HEK293 (cell line): ENCODE measurements at regions not wholly inside any gene's neighbourhood (a gene's known extent, or its start where the extent isn't known, plus 50 kb on each side); places are given as distances from the start of the nearest gene placed in this dataset.

ENCODE experiments used
- CTCF ChIA-PET: fragments of 350-600 bp; formaldehyde crosslinking; extraction: SDS; loops from one replicate; lab custom pipeline; 2021; ENCODE audit warnings: antibody characterized with exemption; lab: Yijun Ruan, JAX
- POLR2A ChIA-PET: fragments of 300-600 bp; formaldehyde crosslinking; extraction: SDS; loops from one replicate; lab custom pipeline; 2020; ENCODE audit warnings: antibody characterized with exemption, inconsistent platforms; lab: Yijun Ruan, JAX
- H3K27ac ChIP-seq: fragments of 200-500 bp; sonication (Bioruptor generic); 2 replicates; pipeline ENCODE4 v1.5.1; 2014; ENCODE audit warnings: low read depth, low read length, control low read depth, inconsistent platforms; ENCODE audit errors: extremely low read depth
- H3K36me3 ChIP-seq, 2 experiments: fragments of 200-500 bp in 1 of 2; sonication (Bioruptor generic) in 1 of 2; 1 replicate in 1 of 2; 2 replicates in 1 of 2; pipeline ENCODE4 v1.5.1; 2014 to 2017; ENCODE audit warnings: inconsistent platforms in 2 of 2, low read length in 2 of 2; ENCODE audit not compliant: control insufficient read depth in 2 of 2, insufficient read depth in 1 of 2
- H3K4me1 ChIP-seq: fragments of 200-500 bp; sonication (Bioruptor generic); 2 replicates; pipeline ENCODE4 v1.5.1; 2014; ENCODE audit warnings: mild to moderate bottlenecking, low read length, inconsistent platforms; ENCODE audit not compliant: control insufficient read depth, insufficient read depth
- H3K4me3 ChIP-seq: 2 replicates; pipeline ENCODE4 v1.5.1; 2011; ENCODE audit warnings: low read depth, mild to moderate bottlenecking, control low read depth, low read length, moderate library complexity
- H3K9me3 ChIP-seq: fragments of 200-500 bp; sonication (Bioruptor generic); 2 replicates; pipeline ENCODE4 v1.5.1; 2014; ENCODE audit warnings: low read depth, low read length, inconsistent platforms; ENCODE audit not compliant: control insufficient read depth, insufficient read depth
- IKZF3 ChIP-seq: fragments of 450-650 bp; IDR thresholded peaks from 2 replicates; pipeline ENCODE4 v1.5.0; 2018; ENCODE audit warnings: missing biosample characterization, mild to moderate bottlenecking, missing genetic modification characterization, moderate library complexity
- KLF10 ChIP-seq: fragments of 450-650 bp; IDR thresholded peaks from 2 replicates; pipeline ENCODE4 v1.5.1; 2018; ENCODE audit warnings: missing biosample characterization, mild to moderate bottlenecking, missing genetic modification characterization
- MEIS1 ChIP-seq: sonication (generic); formaldehyde crosslinking; IDR thresholded peaks from 2 replicates; pipeline ENCODE4 v1.8.1; 2022; ENCODE audit warnings: missing genetic modification reagents, mild to moderate bottlenecking, borderline replicate concordance
- MZF1 ChIP-seq: fragments of 450-650 bp; formaldehyde crosslinking; IDR thresholded peaks from 2 replicates; pipeline ENCODE4 v1.5.1; 2017; ENCODE audit warnings: missing biosample characterization, missing genetic modification characterization, borderline replicate concordance
- SCRT2 ChIP-seq: fragments of 450-650 bp; formaldehyde crosslinking; IDR thresholded peaks from 2 replicates; pipeline ENCODE4 v1.5.1; 2016; ENCODE audit warnings: missing biosample characterization, missing genetic modification characterization
- TCF7L2 ChIP-seq: IDR thresholded peaks from 2 replicates; pipeline ENCODE4 v1.6.1; 2011; ENCODE audit warnings: low read depth, mild to moderate bottlenecking, inconsistent platforms, low read length, moderate library complexity, borderline replicate concordance
- ZNF10 ChIP-seq: fragments of 450-650 bp; formaldehyde crosslinking; IDR thresholded peaks from 2 replicates; pipeline ENCODE4 v1.5.1; 2017; ENCODE audit warnings: missing biosample characterization, missing genetic modification characterization
- ZNF2 ChIP-seq: fragments of 450-650 bp; formaldehyde crosslinking; IDR thresholded peaks from 2 replicates; pipeline ENCODE4 v1.5.1; 2016; ENCODE audit warnings: missing biosample characterization, missing genetic modification characterization
- ZNF202 ChIP-seq: fragments of 450-650 bp; formaldehyde crosslinking; IDR thresholded peaks from 2 replicates; pipeline ENCODE4 v1.5.1; 2016; ENCODE audit warnings: missing biosample characterization, missing genetic modification characterization, borderline replicate concordance
- ZNF24 ChIP-seq: fragments of 450-650 bp; formaldehyde crosslinking; IDR thresholded peaks from 2 replicates; pipeline ENCODE4 v1.5.1; 2016; ENCODE audit warnings: missing biosample characterization, missing genetic modification characterization
- ZNF501 ChIP-seq: fragments of 450-650 bp; formaldehyde crosslinking; IDR thresholded peaks from 2 replicates; pipeline ENCODE4 v1.5.1; 2016; ENCODE audit warnings: missing biosample characterization, missing genetic modification characterization
- ZNF560 ChIP-seq: fragments of 450-650 bp; formaldehyde crosslinking; IDR thresholded peaks from 2 replicates; pipeline ENCODE4 v1.5.1; 2017; ENCODE audit warnings: missing biosample characterization, missing genetic modification characterization, borderline replicate concordance
- ZNF701 ChIP-seq: fragments of 450-650 bp; formaldehyde crosslinking; IDR thresholded peaks from 2 replicates; pipeline ENCODE4 v1.5.1; 2016; ENCODE audit warnings: missing biosample characterization, missing genetic modification characterization
- ZNF768 ChIP-seq: fragments of 450-650 bp; formaldehyde crosslinking; IDR thresholded peaks from 2 replicates; pipeline ENCODE4 v1.5.1; 2018; ENCODE audit warnings: missing biosample characterization, mild to moderate bottlenecking, missing genetic modification characterization
- ZNF777 ChIP-seq: fragments of 450-650 bp; formaldehyde crosslinking; IDR thresholded peaks from 2 replicates; pipeline ENCODE4 v1.5.1; 2017; ENCODE audit warnings: missing biosample characterization, missing genetic modification characterization, borderline replicate concordance
- ZNF791 ChIP-seq: fragments of 450-650 bp; formaldehyde crosslinking; IDR thresholded peaks from 2 replicates; pipeline ENCODE4 v1.5.1; 2016; ENCODE audit warnings: missing biosample characterization, missing genetic modification characterization
- ZSCAN30 ChIP-seq: fragments of 450-650 bp; IDR thresholded peaks from 2 replicates; pipeline ENCODE4 v1.5.1; 2018; ENCODE audit warnings: missing biosample characterization, mild to moderate bottlenecking, missing genetic modification characterization, moderate library complexity
- TF ChIP-seq, protein P1 (sequence below): fragments of 450-650 bp; formaldehyde crosslinking; IDR thresholded peaks from 2 replicates; pipeline ENCODE4 v1.5.1; 2016; ENCODE audit warnings: missing biosample characterization, missing genetic modification characterization
- TF ChIP-seq, protein P2 (sequence below): fragments of 450-650 bp; formaldehyde crosslinking; IDR thresholded peaks from 2 replicates; pipeline ENCODE4 v1.5.1; 2016; ENCODE audit warnings: missing biosample characterization, missing genetic modification characterization
- TF ChIP-seq, protein P3 (sequence below): fragments of 450-650 bp; formaldehyde crosslinking; IDR thresholded peaks from 2 replicates; pipeline ENCODE4 v1.5.1; 2016; ENCODE audit warnings: missing biosample characterization, missing genetic modification characterization, borderline replicate concordance

DNA sequence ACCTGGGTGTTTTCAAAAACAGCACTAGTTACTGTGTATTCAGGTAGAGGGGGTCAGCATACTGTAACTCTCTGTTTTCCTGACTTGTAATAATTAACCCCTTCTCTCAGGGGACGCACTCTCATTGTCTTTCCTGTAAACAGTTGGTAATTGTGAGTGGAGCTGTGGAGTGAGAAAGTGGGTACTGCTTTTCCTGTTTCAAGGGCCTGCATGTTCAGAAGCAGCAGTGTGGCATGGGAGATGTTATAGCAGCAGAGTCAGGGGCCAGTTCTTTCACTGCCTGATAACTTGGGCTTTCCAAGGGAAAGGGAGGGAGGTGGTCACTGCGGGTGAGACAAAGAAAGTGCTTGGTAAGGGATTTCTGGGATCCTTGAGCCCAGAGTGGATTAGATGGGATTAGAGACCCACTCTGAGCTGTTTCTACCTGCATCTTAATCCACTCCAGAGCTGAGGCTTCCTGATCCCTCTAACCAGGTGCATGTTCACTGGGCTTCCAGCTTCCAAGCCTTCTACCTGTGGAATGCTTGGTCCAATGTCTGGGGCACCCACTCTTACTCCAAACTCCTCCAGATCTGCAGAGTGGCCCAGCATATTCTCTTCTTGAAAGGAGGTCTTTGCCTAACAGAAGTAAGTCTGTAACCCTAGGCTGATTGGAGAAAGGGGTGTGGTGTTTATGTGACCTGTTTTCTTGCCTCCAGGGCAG, 105.2 kb downstream of the RPLP1 start (continued):
- TF ChIP-seq TCF7L2: no peak
- TF ChIP-seq, protein P1, sequence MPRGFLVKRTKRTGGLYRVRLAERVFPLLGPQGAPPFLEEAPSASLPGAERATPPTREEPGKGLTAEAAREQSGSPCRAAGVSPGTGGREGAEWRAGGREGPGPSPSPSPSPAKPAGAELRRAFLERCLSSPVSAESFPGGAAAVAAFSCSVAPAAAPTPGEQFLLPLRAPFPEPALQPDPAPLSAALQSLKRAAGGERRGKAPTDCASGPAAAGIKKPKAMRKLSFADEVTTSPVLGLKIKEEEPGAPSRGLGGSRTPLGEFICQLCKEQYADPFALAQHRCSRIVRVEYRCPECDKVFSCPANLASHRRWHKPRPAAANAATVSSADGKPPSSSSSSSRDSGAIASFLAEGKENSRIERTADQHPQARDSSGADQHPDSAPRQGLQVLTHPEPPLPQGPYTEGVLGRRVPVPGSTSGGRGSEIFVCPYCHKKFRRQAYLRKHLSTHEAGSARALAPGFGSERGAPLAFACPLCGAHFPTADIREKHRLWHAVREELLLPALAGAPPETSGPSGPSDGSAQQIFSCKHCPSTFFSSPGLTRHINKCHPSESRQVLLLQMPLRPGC (tag by site-specific recombination): 0 out of 2 replicates have a peak, but pooled peaks have one; percentile 2
- no peak for TF ChIP-seq ZNF2
- no peak for TF ChIP-seq ZNF701
- no peak for TF ChIP-seq MZF1
- TF ChIP-seq SCRT2 (tag by site-specific recombination): peak; percentile 66; the same call in 1 of the 2 replicates
- TF ChIP-seq MEIS1 (CRISPR knock-in tag): no peak
- no peak for TF ChIP-seq IKZF3 (tag by site-specific recombination)
- no peak for TF ChIP-seq ZNF24
- no peak for TF ChIP-seq ZSCAN30 (tag by site-specific recombination)
- TF ChIP-seq, protein P2, sequence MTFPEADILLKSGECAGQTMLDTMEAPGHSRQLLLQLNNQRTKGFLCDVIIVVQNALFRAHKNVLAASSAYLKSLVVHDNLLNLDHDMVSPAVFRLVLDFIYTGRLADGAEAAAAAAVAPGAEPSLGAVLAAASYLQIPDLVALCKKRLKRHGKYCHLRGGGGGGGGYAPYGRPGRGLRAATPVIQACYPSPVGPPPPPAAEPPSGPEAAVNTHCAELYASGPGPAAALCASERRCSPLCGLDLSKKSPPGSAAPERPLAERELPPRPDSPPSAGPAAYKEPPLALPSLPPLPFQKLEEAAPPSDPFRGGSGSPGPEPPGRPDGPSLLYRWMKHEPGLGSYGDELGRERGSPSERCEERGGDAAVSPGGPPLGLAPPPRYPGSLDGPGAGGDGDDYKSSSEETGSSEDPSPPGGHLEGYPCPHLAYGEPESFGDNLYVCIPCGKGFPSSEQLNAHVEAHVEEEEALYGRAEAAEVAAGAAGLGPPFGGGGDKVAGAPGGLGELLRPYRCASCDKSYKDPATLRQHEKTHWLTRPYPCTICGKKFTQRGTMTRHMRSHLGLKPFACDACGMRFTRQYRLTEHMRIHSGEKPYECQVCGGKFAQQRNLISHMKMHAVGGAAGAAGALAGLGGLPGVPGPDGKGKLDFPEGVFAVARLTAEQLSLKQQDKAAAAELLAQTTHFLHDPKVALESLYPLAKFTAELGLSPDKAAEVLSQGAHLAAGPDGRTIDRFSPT: no peak
- TF ChIP-seq ZNF202 (tag by site-specific recombination): no peak

DNA sequence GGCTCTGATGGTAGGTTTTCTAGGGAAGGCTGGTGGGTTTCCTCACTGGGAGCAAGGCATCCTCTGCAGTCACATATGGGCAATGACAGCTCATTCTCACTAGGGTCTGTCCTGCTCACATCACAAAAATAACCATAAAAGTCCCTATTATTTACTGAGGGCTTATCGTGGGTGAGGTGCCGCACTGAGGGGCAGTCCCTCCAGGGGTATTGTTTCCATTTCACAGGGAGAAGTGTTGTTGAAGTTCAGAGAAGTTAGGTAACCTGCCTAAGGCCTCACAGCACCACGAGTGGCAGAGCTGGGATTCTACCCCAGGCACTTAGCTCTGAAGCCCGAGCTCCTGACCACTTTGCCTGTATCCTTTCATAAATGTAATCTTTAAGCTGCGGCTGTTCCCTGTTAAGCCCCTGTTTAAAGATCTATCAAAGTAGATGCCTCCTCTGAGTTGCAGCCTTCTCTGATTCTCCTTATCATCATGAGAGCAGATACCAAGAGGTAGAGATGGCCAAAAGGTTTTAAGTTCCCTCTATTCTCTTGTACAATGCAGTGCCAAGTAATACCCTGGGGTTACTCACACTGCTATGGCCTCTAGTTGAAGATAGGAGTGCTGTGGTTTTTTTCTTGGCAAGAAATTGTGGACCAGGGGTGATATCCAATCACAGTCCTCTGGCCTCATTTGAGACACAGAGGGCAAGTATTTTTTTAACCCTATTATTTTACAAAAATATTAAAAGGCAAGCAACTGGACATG, 107.0 kb downstream of the RPLP1 start:
- POLR2A ChIA-PET: no interaction called here
- no peak overlapping the region for H3K27ac ChIP-seq
- H3K4me3 ChIP-seq: no peak overlapping the region
- TF ChIP-seq ZNF768 (tag by site-specific recombination): peak; percentile 43; the same call in 1 of the 2 replicates
- TF ChIP-seq, protein P3, sequence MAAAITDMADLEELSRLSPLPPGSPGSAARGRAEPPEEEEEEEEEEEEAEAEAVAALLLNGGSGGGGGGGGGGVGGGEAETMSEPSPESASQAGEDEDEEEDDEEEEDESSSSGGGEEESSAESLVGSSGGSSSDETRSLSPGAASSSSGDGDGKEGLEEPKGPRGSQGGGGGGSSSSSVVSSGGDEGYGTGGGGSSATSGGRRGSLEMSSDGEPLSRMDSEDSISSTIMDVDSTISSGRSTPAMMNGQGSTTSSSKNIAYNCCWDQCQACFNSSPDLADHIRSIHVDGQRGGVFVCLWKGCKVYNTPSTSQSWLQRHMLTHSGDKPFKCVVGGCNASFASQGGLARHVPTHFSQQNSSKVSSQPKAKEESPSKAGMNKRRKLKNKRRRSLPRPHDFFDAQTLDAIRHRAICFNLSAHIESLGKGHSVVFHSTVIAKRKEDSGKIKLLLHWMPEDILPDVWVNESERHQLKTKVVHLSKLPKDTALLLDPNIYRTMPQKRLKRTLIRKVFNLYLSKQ (tag by site-specific recombination): no peak
- peaks cover 9% of the 10 kb centered on the region for H3K4me1 ChIP-seq
- no peaks in the 10 kb centered on the region for H3K36me3 ChIP-seq
- no peaks in the 10 kb centered on the region for H3K9me3 ChIP-seq
- CTCF ChIA-PET: interaction anchor here (0.6 to 1.0 kb wide), 4 partner anchors 16 to 718 kb away, joined by 3 to 4 read pairs (median 3); no protein-coding TSS in a partner anchor

DNA sequence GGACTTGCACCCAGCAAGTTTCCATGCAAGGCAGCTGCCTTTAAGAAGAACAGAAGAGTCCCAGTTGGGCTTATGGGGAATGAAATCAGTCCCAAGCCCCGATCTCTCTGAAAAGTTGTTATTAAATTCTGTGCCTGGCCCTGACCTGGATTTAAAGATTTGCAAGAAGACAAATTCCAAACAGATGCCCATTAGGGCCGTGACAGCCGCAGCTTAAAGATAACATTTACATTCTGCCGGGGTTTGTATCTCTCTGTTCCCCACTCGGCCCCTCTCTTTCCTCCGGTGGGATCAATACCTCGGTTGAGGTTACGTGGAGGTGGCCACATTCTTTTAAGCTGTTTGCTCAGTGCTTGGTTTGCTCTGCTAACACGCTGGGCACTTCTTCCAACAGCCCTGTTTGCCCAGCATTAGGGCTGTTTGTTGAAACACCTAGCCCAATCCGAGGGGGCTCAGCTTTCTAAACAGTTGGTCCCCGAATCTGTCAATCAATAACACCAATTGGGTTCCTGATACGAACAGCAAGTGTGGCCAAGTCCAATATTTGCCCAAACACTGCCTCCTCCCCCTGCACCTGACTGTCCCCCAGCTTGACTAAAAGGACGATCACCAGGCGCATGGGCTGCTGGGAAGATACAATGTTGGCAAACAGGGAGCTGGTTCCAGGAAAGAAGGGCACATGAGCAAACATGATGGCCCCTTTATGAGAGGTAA, 108.6 kb downstream of the RPLP1 start:
- POLR2A ChIA-PET: no interaction called here
- Histone ChIP-seq H3K36me3 (no peaks in the 10 kb centered on the region), H3K4me1 (peaks cover 9% of the 10 kb centered on the region), H3K9me3 (no peaks in the 10 kb centered on the region), H3K27ac (no peak overlapping the region), H3K4me3 (no peak overlapping the region)
- CTCF ChIA-PET: interaction anchor here (1.0 to 1.1 kb wide), 2 partner anchors 83 to 85 kb away, joined by 3 to 4 read pairs; no protein-coding TSS in a partner anchor
- no peak for TF ChIP-seq ZNF791 (tag by site-specific recombination)
- no peak for TF ChIP-seq ZNF777 (tag by site-specific recombination)
- no peak for TF ChIP-seq KLF10 (tag by site-specific recombination)
- TF ChIP-seq ZNF501 (tag by site-specific recombination): no peak
- no peak for TF ChIP-seq MEIS1 (CRISPR knock-in tag)
- TF ChIP-seq ZNF560 (tag by site-specific recombination): no peak
- no peak for TF ChIP-seq ZNF10 (tag by site-specific recombination)
